ENCODE measurements at regions not wholly inside any gene's neighbourhood (a gene's known extent, or its start where the extent isn't known, plus 50 kb on each side); places are given as distances from the start of the nearest gene placed in this dataset.

- Histone ChIP-seq H3K9me3 (ENCODE audit: control insufficient read depth in 1 of 2, insufficient read depth in 1 of 2, low read depth in 1 of 2, low read length in 2 of 2) (no peaks in the 10 kb centered on the region), H3K4me3 (replicated peaks in 1 of 2; ENCODE audit: low read depth in 1 of 2, low read length in 2 of 2) (no peak overlapping the region), H3K4me1 (ENCODE audit: control insufficient read depth in 1 of 2, insufficient read depth in 2 of 2, low read length in 2 of 2) (peaks cover 0 to 9% of the 10 kb centered on the region in 2 experiments; a peak in 2 of 4 replicates), H3K9ac (ENCODE audit: low read length) (no peak overlapping the region), H3K36me3 (ENCODE audit: control insufficient read depth in 1 of 2, insufficient read depth in 2 of 2, low read length in 2 of 2) (no peaks in the 10 kb centered on the region), H3K27me3 (ENCODE audit: insufficient read depth, low read length) (no peaks in the 10 kb centered on the region), H3K9me2 (ENCODE audit: insufficient read depth) (no peaks in the 10 kb centered on the region), H3K79me2 (ENCODE audit: insufficient read depth, low read length) (no peaks in the 10 kb centered on the region), H4K20me1 (ENCODE audit: insufficient read depth) (no peaks in the 10 kb centered on the region), H2AFZ (ENCODE audit: low read depth, low read length, poor library complexity, severe bottlenecking) (no peak overlapping the region), H3K4me2 (ENCODE audit: low read length) (no peak overlapping the region), H3K27ac (ENCODE audit: low read depth, low read length) (no peak overlapping the region)
- DNase-seq (ENCODE audit: low read depth, low spot score) (no peak), ATAC-seq (no peak)
- POLR2A ChIA-PET: no interaction called here
- intact Hi-C loops (cut with micrococcal nuclease): no loop called here
- no TSS peak for BruUV-seq (replicated peaks)
- CTCF ChIA-PET: no interaction called here
- no peak for TF ChIP-seq POLR2AphosphoS5 (IDR thresholded peaks at IDR 0.05; ENCODE audit: low read depth, low read length)
- no peak for TF ChIP-seq SRF (IDR thresholded peaks at IDR 0.05; ENCODE audit: low read depth)
- TF ChIP-seq RAD21 (IDR thresholded peaks at IDR 0.05; ENCODE audit: low read depth): no peak
- no peak for TF ChIP-seq ATF3 (IDR thresholded peaks at IDR 0.05)
- TF ChIP-seq ZNF274 (IDR thresholded peaks at IDR 0.05; ENCODE audit: low read depth, low read length): no peak
- no peak for TF ChIP-seq FOSL1 (IDR thresholded peaks at IDR 0.05; ENCODE audit: low read depth)
- TF ChIP-seq YY1 (IDR thresholded peaks at IDR 0.05; ENCODE audit: extremely low read depth, insufficient replicate concordance, low read depth, low read length): no peak
- TF ChIP-seq SP1 (IDR thresholded peaks at IDR 0.05; ENCODE audit: low read depth): no peak
- no peak for TF ChIP-seq POLR2A (IDR thresholded peaks at IDR 0.05; ENCODE audit: borderline replicate concordance, extremely low read depth, insufficient read depth, insufficient read length)
- TF ChIP-seq EGR1 (IDR thresholded peaks at IDR 0.05; ENCODE audit: low read depth): no peak
- TF ChIP-seq EZH2phosphoT487 (IDR thresholded peaks at IDR 0.05; ENCODE audit: borderline replicate concordance): no peak
- TF ChIP-seq ZBTB33 (IDR thresholded peaks at IDR 0.05; ENCODE audit: extremely low read depth, insufficient replicate concordance, low read length): no peak
- no peak for TF ChIP-seq REST (IDR thresholded peaks at IDR 0.05; ENCODE audit: low read depth)
- no peak for TF ChIP-seq CTCF (IDR thresholded peaks at IDR 0.05 in 2 of 3, conservative IDR thresholded peaks at IDR 0.05 in 1 of 3; ENCODE audit: borderline replicate concordance in 1 of 3, insufficient read depth in 1 of 3, low read depth in 2 of 3, low read length in 2 of 3)
- no peak for TF ChIP-seq ELF1 (IDR thresholded peaks at IDR 0.05; ENCODE audit: borderline replicate concordance, low read depth)
- no peak for TF ChIP-seq CEBPB (IDR thresholded peaks at IDR 0.05; ENCODE audit: low read depth)
- TF ChIP-seq MAX (IDR thresholded peaks at IDR 0.05): no peak
- TF ChIP-seq CBX3 (IDR thresholded peaks at IDR 0.05; ENCODE audit: low read depth): no peak
- no peak for TF ChIP-seq ZFX (IDR thresholded peaks at IDR 0.05)
- TF ChIP-seq JUND (IDR thresholded peaks at IDR 0.05): no peak
- RAD21 ChIA-PET (ENCODE audit: low non-redundant PET in 1 of 2, low total read pairs in 2 of 2, uncharacterized antibody in 2 of 2, unreplicated experiment in 2 of 2): no interaction called here
Measured at GRCh38 chr12:92621312-92621711, 81.5 kb upstream of the PLEKHG7 start.

Data from HCT116 (cell line).